Trophoblast cell (in vitro differentiated cells and primary cell): ENCODE measurements at regions not wholly inside any gene's neighbourhood (a gene's known extent, or its start where the extent isn't known, plus 50 kb on each side); places are given as distances from the start of the nearest gene placed in this dataset.

Experiments used
- DNase-seq, 2 donors: peaks; one replicate each; pipeline ENCODE4 v3.0.0-alpha.2; 2016
- H2AFZ ChIP-seq: 2 replicates; pipeline ENCODE4 v1.6.1; 2013; ENCODE audit warnings: low read length, moderate library complexity, mild to moderate bottlenecking; ENCODE audit not compliant: insufficient read depth, poor library complexity
- H2AK5ac ChIP-seq: 2 replicates; pipeline ENCODE4 v1.6.1; 2013; ENCODE audit warnings: mild to moderate bottlenecking, low read length
- H2BK120ac ChIP-seq: 2 replicates; pipeline ENCODE4 v1.6.1; 2013; ENCODE audit warnings: low read length, mild to moderate bottlenecking, moderate library complexity; ENCODE audit not compliant: insufficient read depth, poor library complexity
- H2BK12ac ChIP-seq: 2 replicates; pipeline ENCODE4 v1.6.1; 2013; ENCODE audit warnings: mild to moderate bottlenecking, low read length, moderate library complexity
- H2BK5ac ChIP-seq: 2 replicates; pipeline ENCODE4 v1.6.1; 2013; ENCODE audit warnings: low read length, low read depth, moderate library complexity, mild to moderate bottlenecking; ENCODE audit not compliant: poor library complexity
- H3K14ac ChIP-seq: 2 replicates; pipeline ENCODE4 v1.6.1; 2013; ENCODE audit warnings: mild to moderate bottlenecking, low read length
- H3K18ac ChIP-seq: 2 replicates; pipeline ENCODE4 v1.6.1; 2013; ENCODE audit warnings: mild to moderate bottlenecking, low read length
- H3K23ac ChIP-seq: 2 replicates; pipeline ENCODE4 v1.6.1; 2013; ENCODE audit warnings: low read length
- H3K27ac ChIP-seq: 2 replicates; pipeline ENCODE4 v1.5.1; 2013; ENCODE audit warnings: low read depth, mild to moderate bottlenecking, inconsistent platforms, low read length, moderate library complexity
- H3K27me3 ChIP-seq: 2 replicates; pipeline ENCODE4 v1.6.1; 2013; ENCODE audit warnings: inconsistent platforms, mild to moderate bottlenecking, low read length, moderate library complexity; ENCODE audit not compliant: insufficient read depth
- H3K36me3 ChIP-seq, 2 experiments: 1 replicate in 1 of 2; 2 replicates in 1 of 2; pipeline ENCODE4 v1.6.1; 2013; ENCODE audit warnings: low read length in 2 of 2, mild to moderate bottlenecking in 2 of 2, moderate library complexity in 1 of 2; ENCODE audit not compliant: insufficient read depth in 2 of 2, control insufficient read depth in 1 of 2
- H3K4ac ChIP-seq: 2 replicates; pipeline ENCODE4 v1.6.1; 2013; ENCODE audit warnings: low read depth, mild to moderate bottlenecking, low read length, moderate library complexity
- H3K4me1 ChIP-seq, 2 experiments: 1 replicate in 1 of 2; 2 replicates in 1 of 2; pipeline ENCODE4 v1.6.1; 2013; ENCODE audit warnings: low read length in 2 of 2, mild to moderate bottlenecking in 2 of 2, moderate library complexity in 1 of 2; ENCODE audit not compliant: insufficient read depth in 2 of 2, control insufficient read depth in 1 of 2
- H3K4me2 ChIP-seq: 2 replicates; pipeline ENCODE4 v1.6.1; 2013; ENCODE audit warnings: inconsistent platforms, mild to moderate bottlenecking, low read length, moderate library complexity
- H3K4me3 ChIP-seq: 2 replicates; pipeline ENCODE4 v1.5.1; 2013; ENCODE audit warnings: mild to moderate bottlenecking, low read depth, low read length, inconsistent platforms
- H3K79me1 ChIP-seq: one replicate; pipeline ENCODE4 v1.6.1; 2013; ENCODE audit warnings: low read length
- H3K79me2 ChIP-seq: 2 replicates; pipeline ENCODE4 v1.6.1; 2013; ENCODE audit warnings: low read length, mild to moderate bottlenecking; ENCODE audit not compliant: control insufficient read depth, insufficient read depth, poor library complexity
- H3K9ac ChIP-seq: 2 replicates; pipeline ENCODE4 v1.6.1; 2013; ENCODE audit warnings: mild to moderate bottlenecking, low read length
- H3K9me3 ChIP-seq: 2 replicates; pipeline ENCODE4 v1.6.1; 2013; ENCODE audit warnings: low read depth, mild to moderate bottlenecking, control low read depth, inconsistent platforms, low read length; ENCODE audit not compliant: insufficient read depth
- H4K12ac ChIP-seq: 2 replicates; pipeline ENCODE4 v1.6.1; 2013; ENCODE audit warnings: low read depth, mild to moderate bottlenecking, low read length, moderate library complexity
- H4K8ac ChIP-seq: 2 replicates; pipeline ENCODE4 v1.6.1; 2013; ENCODE audit warnings: low read depth, mild to moderate bottlenecking, low read length, moderate library complexity
- H4K91ac ChIP-seq: one replicate; pipeline ENCODE4 v1.6.1; 2013; ENCODE audit warnings: low read depth, mild to moderate bottlenecking, low read length, moderate library complexity
- WGBS: extraction: QIAGEN DNeasy Blood & Tissue Kit; methylation state at CpG from one replicate; pipeline ENCODE4 v1.1.7; 2013; ENCODE audit warnings: missing lambda C conversion rate; ENCODE audit not compliant: insufficient read length, insufficient coverage; ENCODE audit errors: extremely low coverage; 5-methylcytosine and 5-hydroxymethylcytosine counted together

DNA sequence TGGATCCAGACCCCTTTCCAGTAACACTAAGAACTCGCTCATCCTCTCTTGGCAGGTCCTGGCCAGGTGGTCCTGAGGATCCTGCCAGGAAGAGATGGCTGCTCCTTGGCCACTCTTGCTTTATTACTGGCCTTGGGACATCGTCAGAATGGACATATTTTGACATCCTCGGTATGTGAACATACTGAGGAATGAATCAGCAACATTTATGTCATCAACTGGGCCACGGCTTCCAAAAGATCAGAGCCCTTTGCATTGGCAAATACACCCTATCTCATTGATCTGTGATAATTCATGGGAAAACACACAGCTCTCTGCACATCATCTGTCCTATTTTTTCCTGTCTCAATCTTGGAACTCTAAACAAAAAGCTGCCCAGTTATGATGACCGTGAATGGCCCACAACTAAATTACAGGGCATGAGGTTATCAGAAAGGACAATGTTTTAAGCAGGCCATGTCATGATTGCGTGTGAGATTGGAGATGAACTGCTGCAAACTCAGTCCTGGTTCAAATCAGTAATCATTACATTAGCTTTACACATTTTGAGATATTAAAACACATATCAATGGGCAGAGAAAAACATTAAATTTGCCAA, 1325.8 kb downstream of the AACS start:
- H2AFZ ChIP-seq: no peak overlapping the region

DNA sequence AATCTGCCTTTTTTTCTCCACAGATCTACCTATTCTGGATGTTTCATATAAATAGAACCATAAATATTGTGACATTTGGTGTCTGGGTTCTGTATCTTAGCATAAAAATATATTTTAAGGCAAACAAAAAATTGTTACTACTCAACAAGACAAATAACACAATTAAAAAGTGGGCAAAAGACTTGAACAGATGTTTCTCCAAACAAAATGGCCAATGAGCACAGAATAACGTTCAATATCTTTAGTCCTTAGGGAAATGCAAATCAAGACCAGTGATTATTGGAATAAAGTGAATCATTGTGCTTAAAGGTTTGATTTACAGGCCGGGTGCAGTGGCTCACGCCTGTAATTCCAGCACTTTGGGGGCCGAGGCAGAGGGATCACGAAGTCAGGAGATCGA, 1331.3 kb downstream of the AACS start:
- Histone ChIP-seq H4K91ac (no peak overlapping the region), H2BK120ac (no peak overlapping the region), H2AK5ac (no peak overlapping the region), H4K8ac (no peak overlapping the region), H3K9ac (no peak overlapping the region), H3K4ac (no peak overlapping the region), H3K23ac (no peak overlapping the region), H3K36me3 (no peaks in the 10 kb centered on the region), H3K27ac (no peak overlapping the region), H3K4me2 (no peak overlapping the region), H3K14ac (no peak overlapping the region), H2BK5ac (no peak overlapping the region), H3K27me3 (no peaks in the 10 kb centered on the region), H2AFZ (no peak overlapping the region), H3K18ac (no peak overlapping the region), H2BK12ac (no peak overlapping the region), H3K79me2 (no peaks in the 10 kb centered on the region), H3K4me1 (no peaks in the 10 kb centered on the region), H3K4me3 (no peak overlapping the region), H4K12ac (no peak overlapping the region), H3K79me1 (no peaks in the 10 kb centered on the region), H3K9me3 (peaks cover 8% of the 10 kb centered on the region)
- no peak for DNase-seq
- WGBS: no CpG with 5 or more reads among the region's 6 CpGs

More for the DNA sequence above, 1325.8 kb downstream of the AACS start:
- Histone ChIP-seq H2BK5ac (no peak overlapping the region), H3K4ac (no peak overlapping the region), H3K4me3 (no peak overlapping the region), H2AK5ac (no peak overlapping the region), H2BK120ac (no peak overlapping the region), H3K18ac (no peak overlapping the region), H3K4me1 (no peaks in the 10 kb centered on the region), H3K14ac (no peak overlapping the region), H4K91ac (no peak overlapping the region), H3K79me1 (no peaks in the 10 kb centered on the region), H4K12ac (no peak overlapping the region), H3K9me3 (peaks cover under 1% of the 10 kb centered on the region), H3K9ac (no peak overlapping the region), H3K27ac (no peak overlapping the region), H3K23ac (no peak overlapping the region), H2BK12ac (no peak overlapping the region), H3K79me2 (no peaks in the 10 kb centered on the region), H3K27me3 (no peaks in the 10 kb centered on the region), H4K8ac (no peak overlapping the region), H3K4me2 (no peak overlapping the region), H3K36me3 (no peaks in the 10 kb centered on the region)
- DNase-seq: peak in 1 of 2 donors; percentile 22
- WGBS: no CpG with 5 or more reads among the region's 6 CpGs

DNA sequence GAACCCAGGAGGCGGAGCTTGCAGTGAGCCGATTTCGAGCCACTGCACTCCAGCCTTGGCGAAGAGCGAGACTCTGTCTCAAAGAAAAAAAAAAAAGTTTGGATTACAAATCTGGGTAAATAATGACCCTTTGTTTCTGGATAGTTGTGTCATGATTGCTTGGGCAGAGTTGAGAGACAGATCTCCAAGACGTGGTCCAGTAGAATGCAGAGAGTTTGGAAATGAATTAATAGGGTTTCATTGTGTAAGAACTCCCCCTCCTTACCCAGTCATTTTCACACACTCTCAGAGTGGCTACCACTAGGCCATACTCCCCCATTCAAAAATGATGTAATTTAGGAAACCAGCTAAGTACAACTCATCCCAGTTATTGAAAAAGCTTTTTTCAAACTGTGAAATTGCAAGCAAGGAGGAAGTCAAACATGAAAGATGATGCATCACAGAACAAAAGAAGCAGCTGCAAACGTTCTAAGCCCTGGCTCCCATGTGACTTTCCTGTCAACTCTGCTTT, 1331.9 kb downstream of the AACS start:
- Histone ChIP-seq H3K9ac (no peak overlapping the region), H4K91ac (no peak overlapping the region), H3K27ac (no peak overlapping the region), H3K79me2 (no peaks in the 10 kb centered on the region), H3K79me1 (no peaks in the 10 kb centered on the region), H3K14ac (no peak overlapping the region), H4K8ac (no peak overlapping the region), H2BK120ac (no peak overlapping the region), H3K4ac (no peak overlapping the region), H2BK5ac (no peak overlapping the region), H2AK5ac (no peak overlapping the region), H3K4me3 (no peak overlapping the region), H4K12ac (no peak overlapping the region), H2AFZ (no peak overlapping the region), H3K9me3 (peaks cover 8% of the 10 kb centered on the region), H3K18ac (no peak overlapping the region), H2BK12ac (no peak overlapping the region), H3K27me3 (no peaks in the 10 kb centered on the region), H3K4me1 (no peaks in the 10 kb centered on the region), H3K36me3 (no peaks in the 10 kb centered on the region), H3K23ac (no peak overlapping the region), H3K4me2 (no peak overlapping the region)
- DNase-seq: no peak
- no CpG with 5 or more reads among the region's 7 CpGs for WGBS

- H3K9me3 ChIP-seq: peaks cover 8% of the 10 kb centered on the region
- H2BK12ac ChIP-seq: no peak overlapping the region
- no peak overlapping the region for H3K23ac ChIP-seq
- no peaks in the 10 kb centered on the region for H3K79me2 ChIP-seq
- no peak overlapping the region for H4K91ac ChIP-seq
- no peak overlapping the region for H3K9ac ChIP-seq
- H3K18ac ChIP-seq: no peak overlapping the region
- no peaks in the 10 kb centered on the region for H3K36me3 ChIP-seq
- H3K14ac ChIP-seq: no peak overlapping the region
- H3K4me2 ChIP-seq: no peak overlapping the region
- no peak overlapping the region for H4K8ac ChIP-seq
- no CpG with 5 or more reads among the region's 1 CpG for WGBS
- H2BK120ac ChIP-seq: no peak overlapping the region
- H3K79me1 ChIP-seq: no peaks in the 10 kb centered on the region
- no peaks in the 10 kb centered on the region for H3K27me3 ChIP-seq
- no peak overlapping the region for H3K4me3 ChIP-seq
- DNase-seq: no peak
- H2AFZ ChIP-seq: no peak overlapping the region
- H2AK5ac ChIP-seq: no peak overlapping the region
- no peak overlapping the region for H4K12ac ChIP-seq
- H3K4me1 ChIP-seq: no peaks in the 10 kb centered on the region
- H3K27ac ChIP-seq: no peak overlapping the region
- H3K4ac ChIP-seq: no peak overlapping the region
- H2BK5ac ChIP-seq: no peak overlapping the region
These were observed 1332.4 kb downstream of the AACS start for GRCh38 chr12:126397660-126398059.
